ENCODE measurements at regions not wholly inside any gene's neighbourhood (a gene's known extent, or its start where the extent isn't known, plus 50 kb on each side); places are given as distances from the start of the nearest gene placed in this dataset.

DNA sequence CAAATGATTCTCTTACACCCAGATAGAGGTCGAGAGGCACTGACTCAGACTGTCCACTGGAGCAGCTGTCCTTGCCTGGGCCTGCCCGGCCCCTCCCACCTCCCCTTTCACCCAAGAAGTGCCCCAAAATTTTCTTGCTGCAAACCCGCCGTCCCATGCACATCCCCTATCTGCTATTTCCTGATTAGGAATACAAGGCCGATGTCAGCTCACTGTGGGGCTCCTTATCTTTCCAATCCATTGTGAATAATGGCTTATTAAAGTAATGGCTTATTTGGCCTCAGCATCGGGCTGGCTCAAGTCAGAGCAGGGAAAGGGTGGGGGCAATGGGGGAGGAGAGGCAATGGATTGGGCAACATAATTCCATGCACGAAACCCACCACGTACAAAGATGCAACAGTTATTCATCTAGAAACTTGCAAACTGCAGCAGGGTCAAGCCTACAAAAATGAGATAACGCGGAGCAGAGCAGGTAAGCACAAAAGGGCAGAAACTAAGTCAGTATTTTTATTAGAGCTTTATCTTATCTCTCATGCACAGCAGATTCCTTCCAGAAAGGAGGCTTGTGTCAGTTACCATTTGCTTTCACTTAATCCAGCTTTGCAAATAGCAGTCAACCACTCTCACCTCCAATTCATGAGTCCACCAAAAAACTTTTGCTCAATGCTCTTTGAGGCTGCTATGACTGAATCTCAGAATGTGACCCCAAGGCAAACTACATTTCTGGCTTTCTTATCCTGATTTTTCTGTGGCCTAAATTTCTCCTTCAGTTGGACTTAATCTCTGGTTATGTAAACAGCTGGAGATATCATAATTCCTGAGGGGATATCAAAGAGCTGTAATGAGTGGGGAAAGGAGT lies 138.2 kb upstream of the OSMR start:
- TF ChIP-seq POLR2AphosphoS5 (IDR thresholded peaks at IDR 0.05; ENCODE audit: low read depth, low read length): no peak
- peak; percentile 42; the same call in 1 of the 2 replicates for TF ChIP-seq FOXJ3 (CRISPR knock-in tag; IDR thresholded peaks at IDR 0.05)

Measured in SK-N-SH (cell line).